Neural cell (in vitro differentiated cells): ENCODE measurements at regions not wholly inside any gene's neighbourhood (a gene's known extent, or its start where the extent isn't known, plus 50 kb on each side); places are given as distances from the start of the nearest gene placed in this dataset.

Source experiments
- H2AFZ ChIP-seq: fragments of 200-600, 300-800 bp; sonication (generic), shearing (Covaris generic); 2 replicates; pipeline ENCODE4 v1.6.0; 2014; ENCODE audit warnings: low read depth, mild to moderate bottlenecking, antibody characterized with exemption, low read length, moderate library complexity
- H3F3A ChIP-seq: fragments of 200-600 bp; shearing (Covaris generic); 2 replicates; pipeline ENCODE4 v1.6.1; 2016; ENCODE audit warnings: mild to moderate bottlenecking, moderate library complexity, mixed read lengths, antibody characterized with exemption, low read length; ENCODE audit not compliant: insufficient read depth, poor library complexity, severe bottlenecking
- H3K27ac ChIP-seq: fragments of 200-600, 300-800 bp; sonication (generic), shearing (Covaris generic); 2 replicates; pipeline ENCODE4 v1.5.1; 2014; ENCODE audit warnings: mild to moderate bottlenecking, low read length, moderate library complexity
- H3K27me3 ChIP-seq: fragments of 300-800, 200-600 bp; sonication (generic), shearing (Covaris generic); 2 replicates; pipeline ENCODE4 v1.6.0; 2014; ENCODE audit warnings: mild to moderate bottlenecking, low read depth, low read length, moderate library complexity; ENCODE audit not compliant: insufficient read depth
- H3K36me3 ChIP-seq: fragments of 300-800, 200-600 bp; sonication (generic), shearing (Covaris generic); 2 replicates; pipeline ENCODE4 v1.5.1; 2014; ENCODE audit warnings: mild to moderate bottlenecking, antibody characterized with exemption, low read length, moderate library complexity; ENCODE audit not compliant: insufficient read depth
- H3K4me2 ChIP-seq: fragments of 300-800, 200-600 bp; sonication (generic), shearing (Covaris generic); 2 replicates; pipeline ENCODE4 v1.6.0; 2014; ENCODE audit warnings: mild to moderate bottlenecking, low read length
- H3K4me3 ChIP-seq: fragments of 300-800, 200-600 bp; sonication (generic), shearing (Covaris generic); 2 replicates; pipeline ENCODE4 v1.5.1; 2014; ENCODE audit warnings: mild to moderate bottlenecking, low read length, moderate library complexity
- H3K79me2 ChIP-seq: fragments of 200-600 bp; shearing (Covaris generic); replicated peaks from 2 replicates; pipeline ENCODE4 v1.6.0; 2014; ENCODE audit warnings: mild to moderate bottlenecking, low read length, moderate library complexity; ENCODE audit not compliant: insufficient read depth
- H3K9ac ChIP-seq: fragments of 300-800, 200-600 bp; sonication (generic), shearing (Covaris generic); 2 replicates; pipeline ENCODE4 v1.6.1; 2016; ENCODE audit warnings: mild to moderate bottlenecking, low read length, mixed read lengths
- H3K9me2 ChIP-seq: fragments of 200-600 bp; shearing (Covaris generic); 2 replicates; pipeline ENCODE4 v1.6.1; 2016; ENCODE audit warnings: mild to moderate bottlenecking, low read length, mixed read lengths; ENCODE audit not compliant: insufficient read depth
- H3K9me3 ChIP-seq: fragments of 200-600, 300-800 bp; sonication (generic), shearing (Covaris generic); 2 replicates; pipeline ENCODE4 v1.6.1; 2016; ENCODE audit warnings: mild to moderate bottlenecking, mixed run types, low read length, moderate library complexity, mixed read lengths
- H4K20me1 ChIP-seq: fragments of 200-600 bp; shearing (Covaris generic); 2 replicates; pipeline ENCODE4 v1.6.1; 2016; ENCODE audit warnings: mild to moderate bottlenecking, mixed run types; ENCODE audit not compliant: insufficient read depth
- EP300 ChIP-seq: fragments of 450-650 bp; conservative IDR thresholded peaks from 2 replicates; pipeline ENCODE4 v1.6.1; 2014; ENCODE audit warnings: antibody characterized with exemption, mild to moderate bottlenecking, moderate library complexity; ENCODE audit not compliant: poor library complexity, severe bottlenecking
- EZH2 ChIP-seq: fragments of 200-600, 300-800 bp; shearing (Covaris generic), sonication (generic); IDR thresholded peaks from 2 replicates; pipeline ENCODE4 v1.6.1; 2014; ENCODE audit warnings: antibody characterized with exemption, low read length, borderline replicate concordance, mild to moderate bottlenecking; ENCODE audit not compliant: insufficient read depth, poor library complexity, severe bottlenecking
- MXI1 ChIP-seq: fragments of 450-650 bp; conservative IDR thresholded peaks from 2 replicates; pipeline ENCODE4 v1.6.1; 2014; ENCODE audit warnings: antibody characterized with exemption, mild to moderate bottlenecking; ENCODE audit not compliant: poor library complexity, severe bottlenecking
- POLR2AphosphoS5 ChIP-seq: IDR thresholded peaks from 2 replicates; pipeline ENCODE4 v1.6.1; 2012
- RAD21 ChIP-seq: fragments of 450-650 bp; conservative IDR thresholded peaks from 2 replicates; pipeline ENCODE4 v1.6.1; 2014; ENCODE audit warnings: antibody characterized with exemption, mild to moderate bottlenecking, moderate library complexity
- SMC3 ChIP-seq: fragments of 450-650 bp; conservative IDR thresholded peaks from 2 replicates; pipeline ENCODE4 v1.6.1; 2014; ENCODE audit warnings: antibody characterized with exemption, mild to moderate bottlenecking, moderate library complexity; ENCODE audit not compliant: poor library complexity
- TAF1 ChIP-seq: IDR thresholded peaks from 2 replicates; pipeline ENCODE4 v1.6.1; 2012; ENCODE audit warnings: low read depth
- TF ChIP-seq, protein P1 (sequence below): IDR thresholded peaks from 2 replicates; pipeline ENCODE4 v1.6.1; 2012; ENCODE audit warnings: borderline replicate concordance
- TF ChIP-seq, protein P2 (sequence below): fragments of 450-650 bp; IDR thresholded peaks from 2 replicates; pipeline ENCODE4 v1.5.1; 2014; ENCODE audit warnings: antibody characterized with exemption, mild to moderate bottlenecking, moderate library complexity; ENCODE audit not compliant: poor library complexity, severe bottlenecking

DNA sequence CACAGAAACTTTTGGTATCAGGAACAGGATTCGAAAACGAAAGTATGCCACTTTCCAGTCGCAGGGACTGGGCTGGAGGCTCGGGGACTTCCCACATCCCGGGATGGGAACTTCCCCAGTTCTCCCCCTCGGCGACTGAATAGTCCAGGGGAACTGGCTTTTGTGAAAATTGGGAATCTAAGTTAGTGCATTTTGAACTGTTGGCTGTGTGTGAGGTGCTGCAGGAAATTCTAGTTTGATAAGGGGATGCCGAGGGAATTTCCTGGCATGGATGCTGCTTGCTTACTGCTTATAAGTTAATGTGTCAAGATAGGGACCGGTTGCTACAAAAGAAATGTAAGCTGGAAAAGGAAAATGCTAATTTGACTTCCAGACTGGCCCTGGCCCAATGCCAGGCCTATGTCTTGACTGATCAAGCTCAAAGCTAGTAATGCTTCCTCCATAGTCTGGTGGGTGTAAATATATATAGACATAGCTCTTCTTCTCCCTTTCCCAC is 73.4 kb upstream of the EIF5 start:
- Histone ChIP-seq H3K4me3 (no peak overlapping the region), H3K9me3 (no peaks in the 10 kb centered on the region), H3K79me2 (no peaks in the 10 kb centered on the region), H3K4me2 (no peak overlapping the region), H3F3A (no peaks in the 10 kb centered on the region), H4K20me1 (no peaks in the 10 kb centered on the region), H3K9ac (no peak overlapping the region), H3K27ac (no peak overlapping the region), H3K27me3 (no peaks in the 10 kb centered on the region), H3K36me3 (no peaks in the 10 kb centered on the region), H2AFZ (no peak overlapping the region), H3K9me2 (no peaks in the 10 kb centered on the region)
- TF ChIP-seq RAD21 (no peak), EP300 (no peak), EZH2 (no peak), MXI1 (no peak), TAF1 (no peak), POLR2AphosphoS5 (no peak), SMC3 (no peak)
- TF ChIP-seq, protein P1, sequence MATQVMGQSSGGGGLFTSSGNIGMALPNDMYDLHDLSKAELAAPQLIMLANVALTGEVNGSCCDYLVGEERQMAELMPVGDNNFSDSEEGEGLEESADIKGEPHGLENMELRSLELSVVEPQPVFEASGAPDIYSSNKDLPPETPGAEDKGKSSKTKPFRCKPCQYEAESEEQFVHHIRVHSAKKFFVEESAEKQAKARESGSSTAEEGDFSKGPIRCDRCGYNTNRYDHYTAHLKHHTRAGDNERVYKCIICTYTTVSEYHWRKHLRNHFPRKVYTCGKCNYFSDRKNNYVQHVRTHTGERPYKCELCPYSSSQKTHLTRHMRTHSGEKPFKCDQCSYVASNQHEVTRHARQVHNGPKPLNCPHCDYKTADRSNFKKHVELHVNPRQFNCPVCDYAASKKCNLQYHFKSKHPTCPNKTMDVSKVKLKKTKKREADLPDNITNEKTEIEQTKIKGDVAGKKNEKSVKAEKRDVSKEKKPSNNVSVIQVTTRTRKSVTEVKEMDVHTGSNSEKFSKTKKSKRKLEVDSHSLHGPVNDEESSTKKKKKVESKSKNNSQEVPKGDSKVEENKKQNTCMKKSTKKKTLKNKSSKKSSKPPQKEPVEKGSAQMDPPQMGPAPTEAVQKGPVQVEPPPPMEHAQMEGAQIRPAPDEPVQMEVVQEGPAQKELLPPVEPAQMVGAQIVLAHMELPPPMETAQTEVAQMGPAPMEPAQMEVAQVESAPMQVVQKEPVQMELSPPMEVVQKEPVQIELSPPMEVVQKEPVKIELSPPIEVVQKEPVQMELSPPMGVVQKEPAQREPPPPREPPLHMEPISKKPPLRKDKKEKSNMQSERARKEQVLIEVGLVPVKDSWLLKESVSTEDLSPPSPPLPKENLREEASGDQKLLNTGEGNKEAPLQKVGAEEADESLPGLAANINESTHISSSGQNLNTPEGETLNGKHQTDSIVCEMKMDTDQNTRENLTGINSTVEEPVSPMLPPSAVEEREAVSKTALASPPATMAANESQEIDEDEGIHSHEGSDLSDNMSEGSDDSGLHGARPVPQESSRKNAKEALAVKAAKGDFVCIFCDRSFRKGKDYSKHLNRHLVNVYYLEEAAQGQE = no peak
- TF ChIP-seq, protein P2, sequence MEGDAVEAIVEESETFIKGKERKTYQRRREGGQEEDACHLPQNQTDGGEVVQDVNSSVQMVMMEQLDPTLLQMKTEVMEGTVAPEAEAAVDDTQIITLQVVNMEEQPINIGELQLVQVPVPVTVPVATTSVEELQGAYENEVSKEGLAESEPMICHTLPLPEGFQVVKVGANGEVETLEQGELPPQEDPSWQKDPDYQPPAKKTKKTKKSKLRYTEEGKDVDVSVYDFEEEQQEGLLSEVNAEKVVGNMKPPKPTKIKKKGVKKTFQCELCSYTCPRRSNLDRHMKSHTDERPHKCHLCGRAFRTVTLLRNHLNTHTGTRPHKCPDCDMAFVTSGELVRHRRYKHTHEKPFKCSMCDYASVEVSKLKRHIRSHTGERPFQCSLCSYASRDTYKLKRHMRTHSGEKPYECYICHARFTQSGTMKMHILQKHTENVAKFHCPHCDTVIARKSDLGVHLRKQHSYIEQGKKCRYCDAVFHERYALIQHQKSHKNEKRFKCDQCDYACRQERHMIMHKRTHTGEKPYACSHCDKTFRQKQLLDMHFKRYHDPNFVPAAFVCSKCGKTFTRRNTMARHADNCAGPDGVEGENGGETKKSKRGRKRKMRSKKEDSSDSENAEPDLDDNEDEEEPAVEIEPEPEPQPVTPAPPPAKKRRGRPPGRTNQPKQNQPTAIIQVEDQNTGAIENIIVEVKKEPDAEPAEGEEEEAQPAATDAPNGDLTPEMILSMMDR = no peak

DNA sequence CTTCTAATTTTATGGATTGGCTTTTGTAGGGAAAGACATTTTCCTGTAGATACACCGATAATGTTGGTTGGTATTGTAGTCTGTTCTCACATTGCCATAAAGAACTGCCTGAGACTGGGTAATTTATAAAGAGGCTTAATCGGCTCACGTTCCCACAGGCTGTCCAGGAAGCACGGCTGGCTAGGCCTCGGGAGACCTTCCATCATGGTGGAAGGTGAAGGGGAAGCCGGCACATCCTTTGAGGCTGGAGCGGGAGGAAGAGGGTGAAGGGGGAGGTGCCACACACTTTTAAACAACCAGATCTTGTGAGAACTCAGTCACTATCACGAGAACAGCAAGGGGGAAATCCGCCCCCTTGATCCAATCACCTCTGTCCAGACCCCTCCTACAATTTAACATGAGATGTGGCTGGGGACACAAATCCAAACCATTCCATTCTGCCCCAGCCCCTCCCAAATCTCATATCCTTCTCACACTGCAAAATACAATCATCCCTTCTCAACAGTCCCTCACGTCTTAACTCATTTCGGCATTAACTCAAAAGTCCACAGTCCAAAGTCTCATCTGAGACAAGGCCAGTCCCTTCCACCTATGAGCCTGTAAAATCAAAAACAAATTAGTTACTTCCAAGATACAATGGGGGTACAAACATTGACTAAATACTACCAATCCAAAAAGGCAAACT is 66.7 kb upstream of the EIF5 start:
- H3F3A ChIP-seq = no peaks in the 10 kb centered on the region
- TF ChIP-seq SMC3 = no peak
- TF ChIP-seq, protein P2 = no peak
- TF ChIP-seq MXI1 = no peak
- no peaks in the 10 kb centered on the region for H3K9me2 ChIP-seq
- no peak overlapping the region for H3K4me3 ChIP-seq
- H3K27me3 ChIP-seq = no peaks in the 10 kb centered on the region
- no peaks in the 10 kb centered on the region for H3K36me3 ChIP-seq
- H3K79me2 ChIP-seq = no peaks in the 10 kb centered on the region
- no peaks in the 10 kb centered on the region for H4K20me1 ChIP-seq
- H3K27ac ChIP-seq = no peak overlapping the region
- no peak overlapping the region for H3K9ac ChIP-seq
- no peaks in the 10 kb centered on the region for H3K9me3 ChIP-seq
- H3K4me2 ChIP-seq = no peak overlapping the region
- no peak overlapping the region for H2AFZ ChIP-seq
